OCI-LY7 (cell line): ENCODE measurements at regions not wholly inside any gene's neighbourhood (a gene's known extent, or its start where the extent isn't known, plus 50 kb on each side); places are given as distances from the start of the nearest gene placed in this dataset.

Experiments
- BruUV-seq: library from RNA; stranded (reverse); fragments of 400-500 nt; replicated peaks from 2 replicates; lab custom pipeline; 2021; lab: Mats Ljungman, UMichigan
- CTCF ChIA-PET: fragments of 300-600 bp; sonication (Branson Sonifier 250); formaldehyde crosslinking; loops from one replicate; lab custom pipeline; 2022; ENCODE audit warnings: antibody characterized with exemption; ENCODE audit not compliant: unreplicated experiment; lab: Charles Lee
- POLR2A ChIA-PET: fragments of 300-600 bp; sonication (Branson Sonifier 250); formaldehyde crosslinking; loops from one replicate; lab custom pipeline; 2022; ENCODE audit warnings: antibody characterized with exemption; lab: Charles Lee
- DNase-seq: peaks from one replicate; pipeline ENCODE4 v3.0.0-alpha.2; 2015; ENCODE audit warnings: low spot score
- H2AFZ ChIP-seq: fragments of 200-600 bp; sonication (generic), shearing (Covaris generic); 2 replicates; pipeline ENCODE4 v1.6.1; 2014; ENCODE audit warnings: mild to moderate bottlenecking, antibody characterized with exemption, low read length, moderate library complexity
- H3K27ac ChIP-seq: fragments of 200-600 bp; sonication (generic); 2 replicates; pipeline ENCODE4 v1.5.1; 2014; ENCODE audit warnings: mixed run types, low read depth, mild to moderate bottlenecking, moderate library complexity, low read length, inconsistent platforms; ENCODE audit not compliant: poor library complexity, severe bottlenecking
- H3K36me3 ChIP-seq: fragments of 200-600 bp; sonication (generic); 2 replicates; pipeline ENCODE4 v1.6.1; 2014; ENCODE audit warnings: mild to moderate bottlenecking, antibody characterized with exemption, low read length, moderate library complexity, mixed read lengths; ENCODE audit not compliant: insufficient read depth
- H3K4me1 ChIP-seq: fragments of 200-600 bp; sonication (generic); 2 replicates; pipeline ENCODE4 v1.5.1; 2014; ENCODE audit warnings: mild to moderate bottlenecking, low read length; ENCODE audit not compliant: insufficient read depth, poor library complexity, severe bottlenecking
- H3K4me2 ChIP-seq: fragments of 200-600 bp; sonication (generic); 2 replicates; pipeline ENCODE4 v1.6.1; 2014; ENCODE audit warnings: mild to moderate bottlenecking, low read length
- H3K4me3 ChIP-seq: fragments of 200-600 bp; sonication (generic); 2 replicates; pipeline ENCODE4 v1.5.1; 2014; ENCODE audit warnings: mild to moderate bottlenecking, low read depth, low read length; ENCODE audit not compliant: poor library complexity, severe bottlenecking
- H3K79me2 ChIP-seq: fragments of 200-600 bp; sonication (generic); 2 replicates; pipeline ENCODE4 v1.6.1; 2016; ENCODE audit warnings: low read depth, mild to moderate bottlenecking, low read length, moderate library complexity, mixed read lengths; ENCODE audit not compliant: insufficient read depth
- H3K9me2 ChIP-seq: fragments of 200-600 bp; sonication (generic); 2 replicates; pipeline ENCODE4 v1.6.1; 2016; ENCODE audit warnings: mild to moderate bottlenecking, low read length, mixed read lengths; ENCODE audit not compliant: insufficient read depth
- H3K9me3 ChIP-seq: fragments of 200-600 bp; sonication (generic); 2 replicates; pipeline ENCODE4 v1.6.1; 2014; ENCODE audit warnings: mild to moderate bottlenecking, mixed run types, low read length, mixed read lengths
- H4K20me1 ChIP-seq: fragments of 200-600 bp; sonication (generic); 2 replicates; pipeline ENCODE4 v1.6.1; 2014; ENCODE audit warnings: mild to moderate bottlenecking, antibody characterized with exemption, low read length, moderate library complexity, mixed read lengths; ENCODE audit not compliant: insufficient read depth
- CTCF ChIP-seq: fragments of 200-600 bp; sonication (generic); conservative IDR thresholded peaks from 2 replicates; pipeline ENCODE4 v1.5.1; 2014; ENCODE audit warnings: mild to moderate bottlenecking, antibody characterized with exemption, low read length, moderate library complexity, mixed read lengths
- EZH2phosphoT487 ChIP-seq: fragments of 200-600 bp; sonication (generic); IDR thresholded peaks from 2 replicates; pipeline ENCODE4 v1.6.1; 2018; ENCODE audit warnings: low read depth, borderline replicate concordance, mild to moderate bottlenecking, mixed run types, antibody characterized with exemption, low read length, moderate library complexity, mixed read lengths
- intact Hi-C: fragments of 100-400 bp; cut with micrococcal nuclease; formaldehyde crosslinking; loops from one replicate; pipeline ENCODE4 v1.10.0; 2022; ENCODE audit not compliant: unreplicated experiment

GRCh38 chr4:170736710-170737109 is 647.0 kb upstream of the AADAT start:
- no peaks in the 10 kb centered on the region for H3K4me1 ChIP-seq
- intact Hi-C loops: no loop called here
- no TSS peak for BruUV-seq
- no peaks in the 10 kb centered on the region for H3K9me3 ChIP-seq
- TF ChIP-seq EZH2phosphoT487 (no peak), CTCF (no peak)
- no peaks in the 10 kb centered on the region for H3K36me3 ChIP-seq
- DNase-seq: no peak
- no peaks in the 10 kb centered on the region for H3K9me2 ChIP-seq
- H3K79me2 ChIP-seq: no peaks in the 10 kb centered on the region
- no peaks in the 10 kb centered on the region for H4K20me1 ChIP-seq
- ChIA-PET CTCF (no interaction called here), POLR2A (interaction anchor here (1.5 kb wide), 1 partner anchor 26 kb away, joined by 3 read pairs; no protein-coding TSS in a partner anchor)
- H2AFZ ChIP-seq: no peak overlapping the region
- no peak overlapping the region for H3K4me2 ChIP-seq
- H3K27ac ChIP-seq: no peak overlapping the region
- no peak overlapping the region for H3K4me3 ChIP-seq

GRCh38 chr4:170729897-170730296 is 640.1 kb upstream of the AADAT start:
- TF ChIP-seq CTCF: no peak
- TF ChIP-seq EZH2phosphoT487: no peak
- intact Hi-C loops: no loop called here
- no peaks in the 10 kb centered on the region for H4K20me1 ChIP-seq
- H3K36me3 ChIP-seq: no peaks in the 10 kb centered on the region
- no peaks in the 10 kb centered on the region for H3K79me2 ChIP-seq
- ChIA-PET POLR2A (interaction anchor here (0.8 kb wide), 1 partner anchor 89 kb away, joined by 3 read pairs; no protein-coding TSS in a partner anchor), CTCF (no interaction called here)
- no peak overlapping the region for H3K27ac ChIP-seq
- no peaks in the 10 kb centered on the region for H3K9me2 ChIP-seq
- DNase-seq: no peak
- no peak overlapping the region for H3K4me2 ChIP-seq
- H3K9me3 ChIP-seq: no peaks in the 10 kb centered on the region
- H3K4me3 ChIP-seq: no peak overlapping the region
- no TSS peak for BruUV-seq
- no peaks in the 10 kb centered on the region for H3K4me1 ChIP-seq
- no peak overlapping the region for H2AFZ ChIP-seq

- Histone ChIP-seq H4K20me1 (no peaks in the 10 kb centered on the region), H3K9me3 (no peaks in the 10 kb centered on the region), H3K79me2 (no peaks in the 10 kb centered on the region), H3K27ac (no peak overlapping the region), H2AFZ (no peak overlapping the region), H3K4me2 (no peak overlapping the region), H3K36me3 (no peaks in the 10 kb centered on the region), H3K9me2 (no peaks in the 10 kb centered on the region), H3K4me1 (no peaks in the 10 kb centered on the region), H3K4me3 (no peak overlapping the region)
- no TSS peak for BruUV-seq
- ChIA-PET CTCF (no interaction called here), POLR2A (no interaction called here)
- intact Hi-C loops: no loop called here
- TF ChIP-seq CTCF (no peak), EZH2phosphoT487 (no peak)
- DNase-seq: no peak
Observed at GRCh38 chr4:170729236-170729635, 639.5 kb upstream of the AADAT start.
